COLO668 (cell line): ENCODE measurements at regions not wholly inside any gene's neighbourhood (a gene's known extent, or its start where the extent isn't known, plus 50 kb on each side); places are given as distances from the start of the nearest gene placed in this dataset.

ENCODE experiments used
- DNase-seq: peaks from one replicate; lab custom pipeline; 2025; ENCODE audit not compliant: unreplicated experiment; lab: John Stamatoyannopoulos, UW

- no peak for DNase-seq
These were observed 718.9 kb downstream of the BRD1 start for GRCh38 chr22:49108636-49109315.

GRCh38 chr22:49107961-49108530 lies 719.6 kb downstream of the BRD1 start:
- no peak for DNase-seq

GRCh38 chr22:49107561-49107960 lies 720.1 kb downstream of the BRD1 start:
- DNase-seq, result no peak

GRCh38 chr22:49106842-49107152 lies 720.9 kb downstream of the BRD1 start:
- no peak for DNase-seq

GRCh38 chr22:49106096-49106841 lies 721.4 kb downstream of the BRD1 start:
- peak; percentile 69 for DNase-seq

- no peak for DNase-seq
These were observed 723.2 kb downstream of the BRD1 start for GRCh38 chr22:49104434-49104833.

GRCh38 chr22:49103314-49104059 lies 724.2 kb downstream of the BRD1 start:
- DNase-seq, result peak; percentile 93

GRCh38 chr22:49102367-49102766 lies 725.3 kb downstream of the BRD1 start:
- DNase-seq, result no peak

GRCh38 chr22:49101873-49102272 lies 725.8 kb downstream of the BRD1 start:
- DNase-seq, result no peak

GRCh38 chr22:49101225-49101624 lies 726.4 kb downstream of the BRD1 start:
- no peak for DNase-seq

GRCh38 chr22:49100773-49101172 lies 726.9 kb downstream of the BRD1 start:
- no peak for DNase-seq

- DNase-seq, result no peak
These were observed 727.4 kb downstream of the BRD1 start for GRCh38 chr22:49100316-49100715.

GRCh38 chr22:49099496-49100124 lies 728.1 kb downstream of the BRD1 start:
- peak; percentile 76 for DNase-seq

GRCh38 chr22:49099089-49099488 lies 728.6 kb downstream of the BRD1 start:
- DNase-seq, result no peak

GRCh38 chr22:49097966-49098365 lies 729.7 kb downstream of the BRD1 start:
- DNase-seq, result no peak

- DNase-seq, result no peak
These were observed 730.3 kb downstream of the BRD1 start for GRCh38 chr22:49097171-49097925.

GRCh38 chr22:49096476-49096875 lies 731.2 kb downstream of the BRD1 start:
- no peak for DNase-seq

- no peak for DNase-seq
These were observed 732.3 kb downstream of the BRD1 start for GRCh38 chr22:49095366-49095765.

GRCh38 chr22:49094858-49095257 lies 732.8 kb downstream of the BRD1 start:
- DNase-seq, result no peak

GRCh38 chr22:49094151-49094550 lies 733.5 kb downstream of the BRD1 start:
- peak; percentile 66 for DNase-seq
